GM18870 (cell line): ENCODE measurements at regions not wholly inside any gene's neighbourhood (a gene's known extent, or its start where the extent isn't known, plus 50 kb on each side); places are given as distances from the start of the nearest gene placed in this dataset.
"Not testable (repeated sequence)": the region's sequence is repeated elsewhere in the genome, so short reads cannot be mapped to it uniquely, and the experiment has no call there.

ENCODE experiments used
- ATAC-seq: cut with Tn5 transposase; IDR thresholded peaks from one replicate; pipeline ENCODE4 v1.9.1; 2021; ENCODE audit warnings: moderate library complexity; ENCODE audit not compliant: unreplicated experiment

DNA sequence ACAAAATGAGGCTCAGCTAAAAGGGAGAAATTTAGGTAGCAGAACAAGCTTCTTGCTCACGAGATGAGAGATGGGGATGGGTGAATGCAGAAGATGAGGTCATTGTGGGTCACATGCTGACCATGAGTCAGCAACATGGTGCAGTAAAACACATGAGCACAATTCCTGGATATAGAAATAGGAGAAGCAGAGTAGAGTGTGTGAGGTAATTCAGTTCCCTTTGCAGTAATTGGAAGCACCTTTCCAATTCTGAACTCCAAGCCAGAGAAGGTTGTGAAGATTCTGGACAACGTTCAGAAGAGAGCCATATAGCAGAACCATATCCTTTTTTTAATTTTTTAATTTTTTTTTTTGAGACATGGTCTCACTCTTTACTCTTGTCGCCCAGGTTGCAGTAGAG, 62.0 kb upstream of the LMNTD1 start:
- no peak for ATAC-seq

DNA sequence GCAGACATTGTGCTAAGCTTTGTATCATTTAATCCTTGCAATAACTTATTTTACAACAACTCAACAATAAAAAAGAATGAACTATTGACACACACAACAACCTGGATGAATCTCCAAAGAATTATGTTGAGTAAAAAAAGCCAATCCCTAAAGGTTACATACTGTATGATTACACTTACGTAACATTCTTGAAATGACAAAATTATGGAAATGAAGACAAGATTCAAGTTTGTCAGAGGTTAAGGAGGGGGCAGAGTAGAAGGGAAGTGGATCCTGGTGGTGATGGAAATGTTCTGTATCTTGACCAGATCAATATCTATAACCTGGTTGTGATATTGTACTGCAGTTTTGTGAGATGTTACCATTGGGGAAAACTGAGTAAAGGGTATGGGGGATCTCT, 63.2 kb upstream of the LMNTD1 start:
- ATAC-seq = no peak

DNA sequence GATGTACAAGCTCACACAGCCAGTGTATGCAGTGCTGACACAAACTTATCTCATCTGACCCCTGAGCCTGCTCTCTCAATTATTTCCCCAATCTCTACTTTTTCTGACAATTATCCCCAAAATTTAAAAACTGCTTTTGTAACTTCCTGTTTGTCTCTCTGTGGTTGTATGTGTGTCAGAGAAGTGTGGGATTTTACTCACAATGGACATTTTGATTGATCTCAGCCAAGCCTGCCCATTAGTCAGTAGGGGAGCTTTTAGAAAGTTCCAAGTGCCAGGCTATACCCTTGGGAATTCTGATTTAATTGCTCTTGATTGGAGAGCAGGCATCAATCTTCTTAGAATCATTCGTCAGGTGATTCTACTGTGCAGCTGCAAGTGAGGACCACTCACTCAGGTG, 64.9 kb upstream of the LMNTD1 start:
- no peak for ATAC-seq

DNA sequence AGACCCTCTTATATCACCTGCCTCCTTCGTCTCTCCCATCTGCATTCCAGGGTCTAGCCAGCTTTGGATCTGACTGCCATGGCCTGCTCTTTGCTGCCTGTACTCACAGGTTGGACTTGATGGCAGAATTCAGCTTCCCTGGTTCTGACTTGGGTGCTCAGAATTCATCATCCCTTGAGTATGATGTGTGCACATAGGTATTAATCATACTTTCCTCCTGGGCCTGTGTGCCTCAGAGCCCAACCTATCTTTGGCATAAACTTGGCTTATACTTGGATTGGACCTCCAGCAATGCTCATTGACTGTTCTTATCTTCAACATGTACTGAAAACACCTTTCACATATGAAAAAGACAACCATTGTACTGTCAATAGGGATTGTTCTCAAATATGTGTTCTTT, 70.7 kb upstream of the LMNTD1 start:
- no peak for ATAC-seq

DNA sequence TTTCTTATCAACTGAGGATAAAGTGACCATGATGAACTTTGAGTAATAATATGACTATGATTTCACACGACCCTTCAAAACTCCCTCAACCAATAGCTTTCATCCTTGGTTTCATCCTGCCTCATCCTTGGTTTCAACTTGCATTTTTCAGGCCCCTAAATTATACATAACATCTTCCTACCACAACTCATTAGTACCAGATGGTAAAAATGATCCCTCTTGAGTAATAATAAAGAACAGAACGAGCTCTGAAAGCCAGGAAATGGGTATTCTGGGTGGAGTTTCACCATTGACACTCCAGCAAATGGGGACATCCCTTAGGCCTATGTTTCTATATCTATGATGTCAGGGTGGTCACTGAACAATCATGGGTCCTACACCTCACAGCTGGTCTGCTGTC, 72.1 kb upstream of the LMNTD1 start:
- no peak for ATAC-seq

DNA sequence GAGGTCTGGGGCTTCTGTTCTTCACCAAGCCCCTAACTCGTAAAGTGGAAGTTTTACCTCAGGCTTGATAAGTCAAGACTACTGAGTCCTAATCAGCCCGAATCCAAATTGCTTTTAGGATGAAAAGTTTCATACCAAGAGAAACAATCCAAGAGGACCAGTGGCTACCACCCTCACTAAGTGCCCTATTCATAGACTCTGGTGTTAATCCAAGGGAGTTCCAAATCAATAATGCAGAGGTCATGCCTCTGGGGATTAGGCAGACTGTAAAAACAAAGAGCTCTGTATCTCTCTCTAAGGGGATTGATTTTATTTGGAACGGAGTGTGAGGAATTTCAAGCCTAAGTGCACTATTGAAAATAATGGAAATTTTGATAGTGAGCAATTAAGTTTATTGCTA, 76.3 kb upstream of the LMNTD1 start:
- ATAC-seq = no peak

DNA sequence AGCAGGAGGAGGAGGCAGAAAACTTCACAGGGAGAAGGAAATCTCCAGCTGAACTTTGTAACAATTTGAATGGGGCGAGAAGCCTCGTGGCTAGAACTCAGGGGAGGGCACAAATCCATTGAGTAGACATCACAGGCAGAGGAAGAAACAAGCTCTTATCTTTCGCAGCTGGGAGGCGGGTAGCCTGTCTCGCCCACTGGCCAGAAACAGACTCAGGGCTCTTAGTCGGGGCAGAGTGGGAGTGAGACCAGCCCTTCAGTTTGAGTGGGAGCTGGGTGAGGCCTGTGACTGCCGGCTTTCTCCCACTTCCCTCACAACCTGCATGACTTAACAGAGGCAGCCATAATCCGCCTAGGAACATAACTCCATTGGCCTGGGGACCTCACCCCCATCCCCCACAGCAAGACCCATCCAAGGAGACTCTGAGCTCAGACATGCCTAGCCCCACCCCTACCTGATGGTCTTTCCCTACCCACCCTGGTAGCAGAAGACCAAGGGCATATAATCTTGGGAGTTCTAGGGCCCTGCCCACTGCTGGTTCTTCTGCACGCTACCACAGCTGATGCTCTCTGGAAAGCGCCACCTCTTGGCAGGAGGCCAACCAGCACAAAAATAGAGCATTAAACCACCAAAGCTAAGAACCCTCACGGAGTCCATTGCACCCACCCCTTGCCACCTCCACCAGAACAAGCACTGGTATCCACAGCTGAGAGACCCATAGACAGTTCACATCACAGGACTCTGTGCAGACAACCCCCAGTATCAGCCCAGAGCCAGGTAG, 77.8 kb upstream of the LMNTD1 start:
- not testable (repeated sequence) for ATAC-seq

DNA sequence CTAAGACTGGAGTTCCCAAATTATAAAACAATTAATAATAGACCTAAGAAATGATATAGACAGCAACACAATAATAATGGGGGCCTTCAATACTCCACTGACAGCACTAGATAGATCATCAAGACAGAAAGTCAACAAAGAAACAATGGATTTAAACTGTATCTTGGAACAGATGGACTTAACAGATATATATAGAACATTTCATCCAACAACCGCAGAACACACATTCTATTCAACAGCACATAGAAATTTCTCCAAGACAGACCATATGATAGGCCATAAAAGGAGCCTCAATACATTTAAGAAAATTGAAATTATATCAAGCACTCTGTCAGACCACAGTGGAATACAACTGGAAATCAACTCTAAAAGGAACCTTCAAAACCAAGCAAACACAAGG, 80.1 kb upstream of the LMNTD1 start:
- ATAC-seq = not testable (repeated sequence)

DNA sequence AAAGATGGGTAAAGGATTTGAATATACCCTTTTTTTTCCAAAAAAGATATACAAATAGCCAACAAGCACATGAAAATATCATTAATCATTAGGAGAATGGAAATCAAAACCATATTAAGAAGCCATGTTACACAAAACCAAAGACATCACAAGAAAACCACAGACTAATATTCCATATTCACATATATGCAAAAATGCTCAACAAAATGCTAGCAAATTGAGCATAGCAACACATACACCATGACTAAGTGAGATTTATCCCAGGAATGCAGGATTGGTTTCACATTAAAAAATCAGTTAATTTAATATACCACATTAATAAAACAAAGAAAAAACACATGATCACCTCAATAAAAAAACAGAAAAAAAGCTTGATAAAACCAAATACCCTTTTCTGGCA, 84.7 kb upstream of the LMNTD1 start:
- no peak for ATAC-seq

DNA sequence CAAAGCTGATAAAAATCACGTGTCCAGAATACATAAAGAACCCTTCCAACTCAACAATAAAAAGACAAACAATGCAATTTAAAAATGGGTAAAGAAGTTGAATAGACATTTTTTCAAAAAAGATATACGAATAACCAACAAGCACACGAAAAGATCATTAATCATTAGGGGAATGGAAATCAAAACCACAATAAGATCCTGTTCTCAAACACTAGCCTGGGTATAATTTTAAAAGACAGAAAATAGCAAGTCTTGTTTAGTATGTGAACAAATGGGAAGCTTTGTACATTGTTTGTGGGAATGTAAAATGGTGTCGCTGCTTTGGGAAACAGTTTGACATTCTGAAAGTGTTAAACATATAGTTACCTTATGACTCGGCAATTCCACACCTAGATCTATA, 86.3 kb upstream of the LMNTD1 start:
- no peak for ATAC-seq

DNA sequence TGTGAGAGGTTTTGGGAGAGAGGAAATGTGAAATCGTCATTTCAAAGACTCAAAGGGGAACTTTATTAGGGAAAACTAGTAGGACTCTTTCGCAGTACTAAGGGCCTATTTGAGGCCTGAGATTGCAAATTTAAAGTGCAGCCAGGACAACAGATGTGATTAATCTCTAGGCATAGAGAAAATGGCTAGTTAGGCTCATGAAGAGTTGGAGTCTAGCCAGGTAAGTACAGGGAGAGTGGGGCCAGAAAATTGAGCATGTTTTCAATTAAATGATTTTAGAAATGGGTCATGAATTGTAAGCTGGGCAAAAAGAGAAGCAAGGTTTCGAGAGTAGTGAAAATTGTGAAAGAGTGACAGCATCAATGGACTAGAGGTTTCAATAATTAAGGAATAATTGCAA, 91.9 kb upstream of the LMNTD1 start:
- no peak for ATAC-seq

DNA sequence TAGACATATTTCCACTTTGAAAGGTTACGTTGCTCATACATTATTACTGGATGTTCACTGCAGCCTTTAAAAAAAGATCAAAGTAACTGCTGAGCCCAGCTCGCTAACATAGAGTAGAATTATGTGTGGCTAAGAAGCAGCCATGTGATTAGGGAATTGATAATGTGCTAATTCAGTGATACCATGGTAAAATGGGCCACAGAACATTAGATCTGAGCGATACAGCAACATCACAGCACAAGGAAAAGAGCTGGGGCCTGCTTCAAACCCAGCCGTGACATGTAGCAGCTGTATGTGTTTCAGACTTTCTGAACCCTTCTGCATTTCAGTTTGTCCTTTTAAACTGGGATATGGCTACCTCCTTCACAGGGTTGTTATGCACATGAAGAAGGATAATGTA, 92.3 kb upstream of the LMNTD1 start:
- no peak for ATAC-seq

DNA sequence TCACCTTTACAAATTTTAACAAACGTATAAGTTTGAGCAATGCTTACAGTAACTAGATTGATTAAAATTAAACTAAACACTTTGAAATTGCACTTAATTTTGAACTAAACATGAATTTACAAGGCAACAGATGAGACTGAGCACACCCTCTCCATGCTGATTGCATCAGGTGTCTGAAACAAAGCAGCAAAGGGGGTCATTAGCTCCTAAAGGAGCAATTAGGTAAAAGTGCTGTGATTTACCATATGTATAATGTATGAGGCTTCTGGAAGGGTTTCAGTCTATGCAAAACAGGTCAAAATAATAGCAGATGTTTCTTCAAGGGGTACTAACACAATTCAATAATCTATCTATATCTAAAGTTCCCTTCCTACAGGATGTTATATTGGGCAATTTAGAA, 98.8 kb upstream of the LMNTD1 start:
- no peak for ATAC-seq

DNA sequence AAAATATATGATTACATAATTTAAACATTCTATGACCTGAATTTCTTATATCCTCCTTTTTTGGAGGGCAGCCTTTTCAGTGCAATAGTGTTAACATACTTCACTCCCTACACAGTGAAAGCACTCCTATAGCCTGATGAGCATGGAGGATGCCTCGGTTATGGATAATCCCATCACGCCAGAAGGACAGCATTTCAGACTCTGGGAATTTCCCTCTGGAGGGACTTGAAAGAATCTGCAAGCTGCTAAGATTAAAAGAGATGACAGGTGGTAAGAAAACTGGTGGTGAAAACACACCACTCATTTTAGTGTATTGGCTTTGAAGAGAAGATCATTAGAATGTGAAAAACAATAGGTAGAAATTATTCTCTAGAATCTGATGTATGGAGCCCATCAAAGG, 99.3 kb upstream of the LMNTD1 start:
- ATAC-seq = no peak

DNA sequence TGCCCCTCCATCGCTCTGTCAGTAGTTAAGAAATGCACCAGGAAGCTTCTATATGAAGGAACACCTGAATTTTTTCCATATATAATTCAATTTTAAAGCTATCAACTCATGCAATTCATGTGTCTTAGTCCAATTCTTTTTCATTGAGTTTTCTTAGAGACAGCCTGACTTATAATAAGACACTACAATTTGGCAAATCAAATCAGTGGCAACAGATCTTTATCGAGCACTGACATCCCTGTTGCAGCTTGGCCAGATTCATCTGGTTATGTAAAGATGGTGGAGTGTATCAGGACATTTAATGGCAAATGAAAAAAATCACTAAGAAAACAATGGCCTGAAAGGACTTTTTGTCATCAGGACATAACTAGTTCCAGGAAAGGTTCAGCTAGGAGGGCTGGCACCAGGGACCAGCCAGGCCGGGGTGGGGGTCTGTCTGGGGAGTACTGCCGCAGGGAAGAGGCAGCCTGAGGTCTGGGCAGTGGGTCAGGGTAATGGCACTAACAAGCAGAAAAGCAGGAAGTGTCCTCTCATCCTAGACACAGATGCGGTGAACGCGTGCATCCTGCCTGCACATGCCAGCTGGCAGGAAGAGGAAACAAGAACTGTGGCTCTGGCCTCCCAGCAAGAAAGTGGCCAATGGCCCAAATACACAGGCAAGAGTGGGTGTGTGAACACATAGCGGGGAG, 100.5 kb upstream of the LMNTD1 start:
- ATAC-seq = no peak

DNA sequence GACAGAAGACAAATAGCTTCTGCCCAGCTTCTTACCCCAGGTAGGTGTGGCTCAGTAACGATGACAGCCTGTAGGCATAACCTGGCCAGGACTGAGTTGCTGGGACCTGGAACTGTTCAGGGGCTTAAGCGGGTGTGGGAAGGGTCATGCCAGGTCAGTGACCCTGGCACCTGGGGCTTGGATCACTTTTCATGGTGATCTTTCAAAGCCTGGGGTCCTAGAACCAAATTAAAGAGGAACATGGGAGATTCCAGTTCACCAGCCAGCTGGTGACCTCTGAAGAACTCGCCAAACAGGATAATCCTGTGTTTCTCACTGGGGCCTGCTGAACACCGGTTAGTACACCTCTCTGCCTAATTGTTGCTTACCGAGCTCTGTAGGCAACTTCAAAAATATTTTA, 102.6 kb upstream of the LMNTD1 start:
- no peak for ATAC-seq

DNA sequence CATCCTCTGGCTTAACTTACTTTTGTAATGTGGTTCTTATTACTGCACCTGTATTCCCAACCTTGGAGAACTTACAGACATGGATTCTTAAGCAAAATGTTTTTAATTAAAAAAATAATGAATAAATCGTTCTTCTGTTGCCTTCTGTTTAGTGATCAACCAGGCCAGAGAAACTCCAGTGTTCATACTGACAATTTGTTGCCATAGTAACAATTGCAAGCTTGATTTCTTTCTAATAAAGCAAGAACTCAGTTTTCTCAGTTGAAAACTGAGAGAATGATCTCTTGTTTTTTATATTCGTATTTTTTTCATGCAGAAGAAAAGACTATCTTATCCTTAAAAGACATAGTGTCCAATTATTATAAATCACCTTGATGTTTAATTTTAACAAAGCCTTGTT, 106.5 kb upstream of the LMNTD1 start:
- ATAC-seq = no peak

DNA sequence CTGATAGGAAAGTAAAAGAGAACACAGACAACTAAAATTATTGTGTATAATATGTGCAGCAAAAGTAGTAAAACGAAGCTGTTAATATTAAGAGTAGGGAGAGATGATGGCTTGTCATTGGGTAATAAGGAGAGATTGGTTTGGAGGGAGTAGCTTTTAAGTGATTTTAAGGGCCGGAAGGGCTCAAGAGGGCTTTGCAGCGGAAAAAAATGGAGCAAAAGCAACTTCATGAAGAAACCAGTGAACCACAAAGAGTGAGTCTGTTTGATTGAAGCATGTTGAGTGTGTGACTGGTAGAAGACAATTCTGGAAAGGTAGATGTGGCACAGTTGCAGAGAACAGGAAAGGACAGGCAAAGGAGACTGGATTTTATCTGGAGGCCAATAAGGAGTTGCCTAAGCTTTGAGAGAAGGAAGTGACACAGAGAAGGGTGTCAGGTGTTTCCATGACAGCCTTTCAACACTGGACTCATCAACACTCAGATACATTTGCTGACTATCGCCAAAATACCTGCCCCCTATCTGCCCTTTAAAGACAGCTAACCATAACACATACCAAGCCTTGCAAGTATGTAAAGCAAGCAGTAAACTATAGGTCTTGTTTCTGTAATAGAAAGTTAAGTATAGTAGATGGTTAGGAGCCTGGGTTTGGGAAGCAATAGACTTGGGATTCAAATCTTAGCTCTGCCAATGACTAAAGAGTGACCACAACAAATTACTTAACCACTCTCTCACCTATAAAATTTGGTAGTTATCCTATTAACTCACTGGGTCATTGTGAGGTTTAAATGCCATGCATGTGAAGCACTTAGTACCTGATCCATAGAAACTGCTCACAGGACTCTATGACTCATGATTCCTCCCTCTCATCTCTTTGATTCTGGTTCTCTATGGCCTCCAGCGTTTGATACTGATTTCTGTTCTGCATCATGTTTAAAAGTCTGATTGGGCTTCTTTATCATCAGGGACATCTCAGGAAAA, 117.3 kb upstream of the LMNTD1 start:
- no peak for ATAC-seq

DNA sequence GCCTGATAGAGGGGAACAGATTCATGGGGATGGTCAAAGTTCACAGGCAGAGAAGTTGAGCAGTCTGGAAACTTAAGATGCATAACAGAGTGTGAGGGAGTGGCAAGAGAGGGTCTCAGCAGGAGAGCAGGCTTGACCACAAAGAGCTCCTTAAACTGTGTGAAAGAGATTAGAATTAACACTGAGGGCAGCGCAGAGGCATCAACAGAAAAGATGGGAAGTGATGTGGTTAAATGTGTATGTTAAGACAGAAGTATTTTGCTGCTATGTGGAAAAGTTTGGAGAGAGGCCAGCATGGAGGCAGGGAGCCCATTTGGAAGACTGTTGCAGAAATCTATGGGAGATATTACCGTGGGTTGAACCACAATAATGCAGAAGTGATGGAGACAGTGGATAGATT, 122.7 kb upstream of the LMNTD1 start:
- no peak for ATAC-seq

DNA sequence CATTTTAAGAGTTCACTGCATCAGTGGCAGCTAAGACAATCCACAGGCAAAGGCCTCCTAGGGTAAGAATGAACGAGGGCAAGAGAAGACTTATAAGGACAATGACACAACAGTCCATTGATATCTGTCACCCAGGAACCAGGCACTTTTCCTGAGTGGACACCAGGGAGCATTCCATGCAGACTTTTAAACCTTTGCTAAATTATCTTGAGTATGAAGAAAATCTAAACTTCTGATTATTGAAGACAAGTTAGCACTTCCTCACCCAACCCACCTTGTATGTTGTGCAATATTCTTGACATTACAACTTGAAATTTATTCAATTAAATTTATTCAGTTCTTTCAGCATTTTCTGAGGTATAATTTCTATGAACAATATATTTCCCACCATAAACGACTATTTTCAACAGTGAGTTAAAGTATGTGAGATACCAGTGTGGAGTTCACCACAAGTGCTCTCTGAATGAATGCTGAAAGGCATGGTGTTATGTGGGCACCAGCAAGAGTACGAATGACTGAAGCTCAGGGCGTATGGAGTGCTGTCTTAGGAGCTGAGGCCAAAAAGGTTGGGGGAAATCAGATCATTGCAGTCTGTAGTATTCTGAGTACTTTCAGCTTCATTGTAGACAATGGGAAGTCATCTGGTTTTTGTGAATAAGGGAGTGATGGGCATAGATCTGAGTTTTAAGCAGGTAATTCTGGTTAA, 124.3 kb upstream of the LMNTD1 start:
- no peak for ATAC-seq

DNA sequence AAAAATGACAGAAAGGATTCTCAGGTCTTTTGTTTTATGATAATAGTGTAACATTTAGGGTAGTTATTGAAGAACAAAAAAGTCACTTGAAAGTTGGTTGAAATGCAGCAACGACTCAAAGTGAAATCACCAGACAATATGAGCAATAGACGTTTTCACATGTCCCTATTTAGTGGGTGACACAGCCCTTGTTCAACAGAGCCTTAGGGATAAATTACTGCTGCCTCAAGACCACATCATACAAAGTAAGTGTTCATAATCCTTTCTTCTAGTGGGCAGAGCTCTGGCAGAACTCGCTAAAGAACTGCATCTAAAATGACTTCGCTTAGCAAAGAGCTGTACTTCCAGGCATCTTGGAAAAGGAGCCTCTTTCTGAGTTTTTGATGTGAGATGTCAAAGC, 128.5 kb upstream of the LMNTD1 start:
- no peak for ATAC-seq
